DOHH2 (cell line): ENCODE measurements at regions not wholly inside any gene's neighbourhood (a gene's known extent, or its start where the extent isn't known, plus 50 kb on each side); places are given as distances from the start of the nearest gene placed in this dataset.

Experiments
- H3F3A ChIP-seq: fragments of 200-600 bp; sonication (generic), shearing (Covaris generic); 2 replicates; pipeline ENCODE4 v1.6.0; 2016; ENCODE audit warnings: antibody characterized with exemption, mild to moderate bottlenecking; ENCODE audit not compliant: control insufficient read depth, insufficient read depth
- H3K27ac ChIP-seq: fragments of 200-600 bp; sonication (generic); 2 replicates; pipeline ENCODE4 v1.5.1; 2014; ENCODE audit warnings: low read depth, mild to moderate bottlenecking, low read length, moderate library complexity
- H3K27me3 ChIP-seq: fragments of 200-600 bp; sonication (generic); 2 replicates; pipeline ENCODE4 v1.6.1; 2014; ENCODE audit warnings: mild to moderate bottlenecking, low read length, mixed read lengths; ENCODE audit not compliant: control insufficient read depth
- H3K36me3 ChIP-seq: fragments of 200-600 bp; sonication (generic); 2 replicates; pipeline ENCODE4 v1.6.1; 2014; ENCODE audit warnings: mild to moderate bottlenecking, low read length, moderate library complexity, mixed read lengths; ENCODE audit not compliant: control insufficient read depth
- H3K4me1 ChIP-seq: fragments of 200-600 bp; sonication (generic); 2 replicates; pipeline ENCODE4 v1.6.1; 2014; ENCODE audit warnings: mild to moderate bottlenecking, low read length, mixed read lengths; ENCODE audit not compliant: control insufficient read depth
- H3K4me2 ChIP-seq: fragments of 200-600 bp; sonication (generic); 2 replicates; pipeline ENCODE4 v1.6.0; 2014; ENCODE audit warnings: mild to moderate bottlenecking, low read length, moderate library complexity
- H3K4me3 ChIP-seq: fragments of 200-600 bp; sonication (generic); 2 replicates; pipeline ENCODE4 v1.5.1; 2014; ENCODE audit warnings: mild to moderate bottlenecking, low read length, mixed read lengths
- H3K79me2 ChIP-seq: fragments of 200-600 bp; sonication (generic); 2 replicates; pipeline ENCODE4 v1.6.1; 2014; ENCODE audit warnings: mild to moderate bottlenecking, low read length, mixed read lengths; ENCODE audit not compliant: control insufficient read depth
- H3K9me2 ChIP-seq: fragments of 200-600 bp; sonication (generic); replicated peaks from 2 replicates; pipeline ENCODE4 v1.6.1; 2014; ENCODE audit warnings: mild to moderate bottlenecking, low read length, mixed read lengths; ENCODE audit not compliant: control insufficient read depth
- H3K9me3 ChIP-seq: fragments of 200-600 bp; sonication (generic); 2 replicates; pipeline ENCODE4 v1.6.1; 2014; ENCODE audit warnings: antibody characterized with exemption, low read length, mixed read lengths; ENCODE audit not compliant: control insufficient read depth, insufficient read depth
- H4K20me1 ChIP-seq: fragments of 200-600 bp; sonication (generic); 2 replicates; pipeline ENCODE4 v1.6.0; 2014; ENCODE audit warnings: low read depth, mild to moderate bottlenecking, antibody characterized with exemption, low read length, moderate library complexity; ENCODE audit not compliant: control insufficient read depth, insufficient read depth
- CTCF ChIP-seq: fragments of 200-600 bp; sonication (generic); IDR thresholded peaks from one replicate; pipeline ENCODE4 v1.5.1; 2014; ENCODE audit warnings: antibody characterized with exemption, mild to moderate bottlenecking, low read depth, low read length; ENCODE audit not compliant: poor library complexity, severe bottlenecking
- EZH2phosphoT487 ChIP-seq: fragments of 200-600 bp; sonication (generic); IDR thresholded peaks from 2 replicates; pipeline ENCODE4 v1.6.1; 2017; ENCODE audit warnings: borderline replicate concordance, mild to moderate bottlenecking, antibody characterized with exemption, low read length, moderate library complexity, mixed read lengths

GRCh38 chr9:116066221-116066620 lies 87.4 kb upstream of the PAPPA start:
- no peaks in the 10 kb centered on the region for H4K20me1 ChIP-seq
- H3K36me3 ChIP-seq: no peaks in the 10 kb centered on the region
- no peaks in the 10 kb centered on the region for H3F3A ChIP-seq
- H3K4me2 ChIP-seq: no peak overlapping the region
- no peaks in the 10 kb centered on the region for H3K9me3 ChIP-seq
- no peak overlapping the region for H3K27ac ChIP-seq
- no peak overlapping the region for H3K4me3 ChIP-seq
- H3K27me3 ChIP-seq: no peaks in the 10 kb centered on the region
- H3K4me1 ChIP-seq: no peaks in the 10 kb centered on the region
- no peaks in the 10 kb centered on the region for H3K9me2 ChIP-seq
- H3K79me2 ChIP-seq: no peaks in the 10 kb centered on the region
- TF ChIP-seq EZH2phosphoT487 (no peak), CTCF (no peak)

GRCh38 chr9:116067566-116067965 lies 86.0 kb upstream of the PAPPA start:
- no peaks in the 10 kb centered on the region for H4K20me1 ChIP-seq
- H3K27me3 ChIP-seq: no peaks in the 10 kb centered on the region
- H3K79me2 ChIP-seq: no peaks in the 10 kb centered on the region
- no peaks in the 10 kb centered on the region for H3K4me1 ChIP-seq
- no peaks in the 10 kb centered on the region for H3F3A ChIP-seq
- H3K9me2 ChIP-seq: no peaks in the 10 kb centered on the region
- TF ChIP-seq CTCF (no peak), EZH2phosphoT487 (no peak)
- no peak overlapping the region for H3K4me2 ChIP-seq
- H3K4me3 ChIP-seq: no peak overlapping the region
- H3K9me3 ChIP-seq: no peaks in the 10 kb centered on the region
- H3K36me3 ChIP-seq: no peaks in the 10 kb centered on the region
- H3K27ac ChIP-seq: no peak overlapping the region

- H3K4me1 ChIP-seq: no peaks in the 10 kb centered on the region
Measured at GRCh38 chr9:116070256-116070914, 83.2 kb upstream of the PAPPA start.

More at GRCh38 chr9:116070256-116070914, 83.2 kb upstream of the PAPPA start:
- Histone ChIP-seq H3K27me3 (no peaks in the 10 kb centered on the region), H3K79me2 (no peaks in the 10 kb centered on the region), H3K27ac (no peak overlapping the region), H3K9me2 (no peaks in the 10 kb centered on the region), H4K20me1 (no peaks in the 10 kb centered on the region), H3F3A (no peaks in the 10 kb centered on the region), H3K4me3 (no peak overlapping the region), H3K9me3 (no peaks in the 10 kb centered on the region), H3K4me2 (no peak overlapping the region), H3K36me3 (no peaks in the 10 kb centered on the region)
- TF ChIP-seq CTCF: no peak
- TF ChIP-seq EZH2phosphoT487: no peak
